Loucy (cell line): ENCODE measurements at regions not wholly inside any gene's neighbourhood (a gene's known extent, or its start where the extent isn't known, plus 50 kb on each side); places are given as distances from the start of the nearest gene placed in this dataset.

Experiments used
- EZH2phosphoT487 ChIP-seq: fragments of 200-600 bp; IDR thresholded peaks from 2 replicates; pipeline ENCODE4 v1.6.1; 2018; ENCODE audit warnings: antibody characterized with exemption, mild to moderate bottlenecking, moderate library complexity, borderline replicate concordance
- TF ChIP-seq, protein P1 (sequence below): fragments of 200-600 bp; sonication (generic); conservative IDR thresholded peaks from 2 replicates; pipeline ENCODE4 v1.5.1; 2014; ENCODE audit warnings: mild to moderate bottlenecking, antibody characterized with exemption, low read length

DNA sequence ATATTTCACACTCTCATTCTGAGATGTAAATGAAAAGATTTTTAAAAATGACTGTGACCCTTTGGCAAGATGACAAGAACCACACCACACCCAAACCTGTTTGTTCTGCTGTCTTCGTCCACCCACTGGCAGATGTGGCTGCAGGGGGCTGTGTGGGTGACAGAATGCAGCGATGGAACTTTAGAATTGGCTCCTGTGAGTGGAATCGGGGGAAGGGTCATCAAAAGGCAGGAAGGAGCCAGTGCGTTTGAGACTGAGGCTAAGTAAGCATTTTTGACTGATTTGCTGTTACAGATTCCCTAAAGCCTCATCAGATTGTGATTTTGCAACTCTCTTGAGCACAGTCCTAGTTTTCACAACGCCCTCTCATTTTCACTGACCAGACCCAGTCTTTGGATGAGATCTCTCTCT lies 111.2 kb upstream of the ADGRL2 start:
- TF ChIP-seq, protein P1, sequence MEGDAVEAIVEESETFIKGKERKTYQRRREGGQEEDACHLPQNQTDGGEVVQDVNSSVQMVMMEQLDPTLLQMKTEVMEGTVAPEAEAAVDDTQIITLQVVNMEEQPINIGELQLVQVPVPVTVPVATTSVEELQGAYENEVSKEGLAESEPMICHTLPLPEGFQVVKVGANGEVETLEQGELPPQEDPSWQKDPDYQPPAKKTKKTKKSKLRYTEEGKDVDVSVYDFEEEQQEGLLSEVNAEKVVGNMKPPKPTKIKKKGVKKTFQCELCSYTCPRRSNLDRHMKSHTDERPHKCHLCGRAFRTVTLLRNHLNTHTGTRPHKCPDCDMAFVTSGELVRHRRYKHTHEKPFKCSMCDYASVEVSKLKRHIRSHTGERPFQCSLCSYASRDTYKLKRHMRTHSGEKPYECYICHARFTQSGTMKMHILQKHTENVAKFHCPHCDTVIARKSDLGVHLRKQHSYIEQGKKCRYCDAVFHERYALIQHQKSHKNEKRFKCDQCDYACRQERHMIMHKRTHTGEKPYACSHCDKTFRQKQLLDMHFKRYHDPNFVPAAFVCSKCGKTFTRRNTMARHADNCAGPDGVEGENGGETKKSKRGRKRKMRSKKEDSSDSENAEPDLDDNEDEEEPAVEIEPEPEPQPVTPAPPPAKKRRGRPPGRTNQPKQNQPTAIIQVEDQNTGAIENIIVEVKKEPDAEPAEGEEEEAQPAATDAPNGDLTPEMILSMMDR = no peak
- no peak for TF ChIP-seq EZH2phosphoT487
